ENCODE measurements at regions not wholly inside any gene's neighbourhood (a gene's known extent, or its start where the extent isn't known, plus 50 kb on each side); places are given as distances from the start of the nearest gene placed in this dataset.

DNA sequence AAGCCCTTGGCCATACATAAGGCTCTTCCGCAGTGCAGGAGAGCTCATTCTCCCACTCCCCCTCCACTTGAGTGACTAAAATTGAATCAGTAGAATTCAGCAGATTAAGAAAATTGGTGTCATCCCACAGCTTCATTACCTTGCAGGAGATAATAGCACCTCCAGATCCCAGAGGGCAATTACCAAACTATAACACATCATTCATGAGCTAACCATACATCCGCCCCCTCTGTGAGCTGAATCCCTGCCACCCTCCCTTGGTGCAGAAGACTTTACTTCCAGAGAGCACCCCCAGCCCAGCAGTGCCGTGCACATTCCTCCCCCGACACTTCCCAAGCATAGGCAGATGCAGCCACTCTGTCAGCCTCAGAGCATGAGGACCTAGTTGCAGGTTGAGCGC, 496.5 kb upstream of the B3GAT1 start:
- Mint-ChIP-seq H3K4me3 (no peak overlapping the region), H3K27ac (no peak overlapping the region), H3K27me3 (ENCODE audit: low read depth) (peaks cover 27% of the 10 kb centered on the region), H3K4me1 (peaks cover 41% of the 10 kb centered on the region), H3K9me3 (no peaks in the 10 kb centered on the region), H3K36me3 (ENCODE audit: low read depth) (no peaks in the 10 kb centered on the region)
- TF ChIP-seq, protein P1, sequence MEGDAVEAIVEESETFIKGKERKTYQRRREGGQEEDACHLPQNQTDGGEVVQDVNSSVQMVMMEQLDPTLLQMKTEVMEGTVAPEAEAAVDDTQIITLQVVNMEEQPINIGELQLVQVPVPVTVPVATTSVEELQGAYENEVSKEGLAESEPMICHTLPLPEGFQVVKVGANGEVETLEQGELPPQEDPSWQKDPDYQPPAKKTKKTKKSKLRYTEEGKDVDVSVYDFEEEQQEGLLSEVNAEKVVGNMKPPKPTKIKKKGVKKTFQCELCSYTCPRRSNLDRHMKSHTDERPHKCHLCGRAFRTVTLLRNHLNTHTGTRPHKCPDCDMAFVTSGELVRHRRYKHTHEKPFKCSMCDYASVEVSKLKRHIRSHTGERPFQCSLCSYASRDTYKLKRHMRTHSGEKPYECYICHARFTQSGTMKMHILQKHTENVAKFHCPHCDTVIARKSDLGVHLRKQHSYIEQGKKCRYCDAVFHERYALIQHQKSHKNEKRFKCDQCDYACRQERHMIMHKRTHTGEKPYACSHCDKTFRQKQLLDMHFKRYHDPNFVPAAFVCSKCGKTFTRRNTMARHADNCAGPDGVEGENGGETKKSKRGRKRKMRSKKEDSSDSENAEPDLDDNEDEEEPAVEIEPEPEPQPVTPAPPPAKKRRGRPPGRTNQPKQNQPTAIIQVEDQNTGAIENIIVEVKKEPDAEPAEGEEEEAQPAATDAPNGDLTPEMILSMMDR (IDR thresholded peaks at IDR 0.05; ENCODE audit: unreplicated experiment in 3 of 3) = no peak

DNA sequence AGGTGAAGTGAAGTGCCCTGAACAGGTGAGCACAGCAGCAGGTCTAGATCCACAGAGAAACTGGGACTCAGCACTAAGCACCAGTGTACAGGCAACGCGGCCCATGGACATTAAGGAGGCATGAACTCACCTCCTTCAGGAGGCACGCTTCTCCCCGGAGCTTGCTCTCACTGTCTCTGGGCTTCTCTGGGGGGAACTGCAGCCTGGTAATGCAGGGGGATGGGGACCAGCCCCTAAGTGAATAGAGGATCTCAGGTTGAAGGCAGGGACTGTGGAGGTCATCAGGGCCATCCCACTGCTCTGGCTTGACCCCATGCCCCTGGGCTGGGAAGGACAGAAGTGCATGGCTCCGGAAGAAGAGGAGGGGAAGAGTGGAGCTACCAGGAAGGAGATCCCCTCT, 495.6 kb upstream of the B3GAT1 start:
- H3K36me3 Mint-ChIP-seq (ENCODE audit: low read depth) = no peaks in the 10 kb centered on the region
- no peak overlapping the region for H3K4me3 Mint-ChIP-seq
- H3K27me3 Mint-ChIP-seq (ENCODE audit: low read depth) = peaks cover 26% of the 10 kb centered on the region
- peaks cover 36% of the 10 kb centered on the region for H3K4me1 Mint-ChIP-seq
- H3K27ac Mint-ChIP-seq = no peak overlapping the region
- TF ChIP-seq, protein P1 (IDR thresholded peaks at IDR 0.05; ENCODE audit: unreplicated experiment in 3 of 3) = no peak
- no peaks in the 10 kb centered on the region for H3K9me3 Mint-ChIP-seq

DNA sequence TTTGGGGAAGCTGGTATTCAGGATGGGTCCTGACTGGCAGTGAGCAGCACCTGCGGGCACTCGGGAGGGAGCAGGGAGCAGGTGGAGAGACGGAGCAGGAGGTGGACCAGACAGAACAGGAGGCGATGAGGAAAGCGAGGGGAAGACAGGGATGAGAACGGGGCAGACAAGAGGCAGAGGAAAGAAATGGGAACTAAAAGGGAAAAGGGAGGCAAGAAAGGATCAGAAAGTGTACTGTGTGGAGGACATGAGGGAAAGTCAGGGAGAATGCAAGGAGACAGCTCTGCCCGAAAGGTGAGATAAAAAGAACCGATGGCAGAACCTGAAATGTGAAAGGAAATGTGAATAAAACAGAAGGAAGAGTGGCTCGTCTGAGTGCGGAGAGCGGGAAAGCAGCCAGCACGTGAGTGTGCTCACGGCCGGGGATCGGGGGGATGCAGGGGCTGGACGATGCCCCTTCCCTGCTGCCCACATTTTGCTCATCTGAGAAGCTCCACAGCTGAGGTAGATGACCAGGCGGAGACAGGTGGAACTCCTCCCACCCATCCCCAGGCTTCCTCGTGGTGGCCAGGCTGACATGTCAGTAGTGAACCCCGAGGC, 494.4 kb upstream of the B3GAT1 start:
- H3K36me3 Mint-ChIP-seq (ENCODE audit: low read depth) = no peaks in the 10 kb centered on the region
- H3K9me3 Mint-ChIP-seq = no peaks in the 10 kb centered on the region
- peak overlapping the region in 2 of 3 experiments; percentile 35 to 77 for H3K27ac Mint-ChIP-seq
- H3K4me1 Mint-ChIP-seq = peaks cover 26% of the 10 kb centered on the region
- no peak overlapping the region for H3K4me3 Mint-ChIP-seq
- peaks cover 19% of the 10 kb centered on the region for H3K27me3 Mint-ChIP-seq (ENCODE audit: low read depth)
- TF ChIP-seq, protein P1 (IDR thresholded peaks at IDR 0.05; ENCODE audit: unreplicated experiment in 3 of 3) = no peak

DNA sequence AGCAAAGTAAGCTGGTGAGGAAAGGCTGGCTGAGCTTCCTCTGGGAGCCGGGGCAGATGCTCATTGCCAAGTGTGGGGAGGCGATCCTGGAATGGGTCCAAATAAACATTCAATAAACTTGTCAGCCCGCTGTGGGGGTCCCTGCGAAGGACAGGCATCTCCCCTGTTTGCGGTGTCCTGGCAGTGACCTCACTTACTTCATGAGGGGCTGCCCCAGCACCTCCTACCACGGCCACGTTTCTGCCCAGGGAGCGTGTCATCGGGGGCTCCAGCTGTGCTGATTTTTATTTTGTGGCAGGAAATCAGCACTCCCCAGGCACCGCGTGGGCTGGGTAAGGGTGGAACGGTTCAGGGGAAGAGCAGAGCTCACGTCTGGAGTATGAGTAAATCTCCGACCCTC, 493.9 kb upstream of the B3GAT1 start:
- peak overlapping the region in 1 of 3 experiments; percentile 13 for H3K4me3 Mint-ChIP-seq
- peaks cover 21% of the 10 kb centered on the region for H3K4me1 Mint-ChIP-seq
- no peaks in the 10 kb centered on the region for H3K36me3 Mint-ChIP-seq (ENCODE audit: low read depth)
- H3K9me3 Mint-ChIP-seq = no peaks in the 10 kb centered on the region
- TF ChIP-seq, protein P1 (IDR thresholded peaks at IDR 0.05; ENCODE audit: unreplicated experiment in 3 of 3) = no peak
- peak overlapping the region in 2 of 3 experiments; percentile 65 to 77 for H3K27ac Mint-ChIP-seq
- H3K27me3 Mint-ChIP-seq (ENCODE audit: low read depth) = peaks cover 18% of the 10 kb centered on the region

DNA sequence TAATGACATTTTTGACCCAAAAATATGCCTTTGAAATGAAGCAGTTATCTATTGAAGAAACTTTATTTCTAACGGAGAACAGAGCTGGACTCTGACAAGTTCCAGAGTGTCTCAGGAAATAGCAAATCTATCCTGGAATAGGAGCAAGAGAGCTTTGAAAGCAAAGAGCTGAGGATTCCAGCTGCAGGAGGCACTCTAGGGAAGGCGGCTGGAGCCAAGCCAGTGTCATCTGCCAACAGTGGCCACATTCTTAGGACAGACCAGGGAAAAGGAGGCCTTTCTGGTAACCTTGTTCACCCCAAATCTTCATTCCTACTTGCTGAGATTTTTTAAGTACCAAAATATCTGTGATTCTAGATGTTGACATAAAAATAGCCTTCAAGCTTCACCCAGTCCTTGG, 493.5 kb upstream of the B3GAT1 start:
- Mint-ChIP-seq H3K9me3 (no peaks in the 10 kb centered on the region), H3K4me1 (peaks cover 21% of the 10 kb centered on the region)

More for the DNA sequence above, 493.5 kb upstream of the B3GAT1 start:
- H3K27me3 Mint-ChIP-seq (ENCODE audit: low read depth) = peaks cover 18% of the 10 kb centered on the region
- TF ChIP-seq, protein P1 (IDR thresholded peaks at IDR 0.05; ENCODE audit: unreplicated experiment in 3 of 3) = no peak
- no peaks in the 10 kb centered on the region for H3K36me3 Mint-ChIP-seq (ENCODE audit: low read depth)
- peak overlapping the region in 1 of 3 experiments; percentile 13 for H3K4me3 Mint-ChIP-seq
- peak overlapping the region in 2 of 3 experiments; percentile 65 to 77 for H3K27ac Mint-ChIP-seq

Measured in nephron (organoid).